Suprapubic skin (tissue), 4 donors: ENCODE measurements at regions not wholly inside any gene's neighbourhood (a gene's known extent, or its start where the extent isn't known, plus 50 kb on each side); places are given as distances from the start of the nearest gene placed in this dataset.
A peak's percentile ranks its signal among the peaks of the same experiment; 100 is the strongest.

ENCODE experiments used
- DNase-seq, 2 donors: peaks; one replicate each; pipeline ENCODE4 v3.0.0-alpha.2; 2019; ENCODE audit warnings: low spot score in 2 of 2
- H3K27ac ChIP-seq: fragments of 200-600 bp; sonication (generic); one replicate; pipeline ENCODE4 v1.5.1; 2019
- H3K27me3 ChIP-seq: fragments of 200-600 bp; sonication (generic); one replicate; pipeline ENCODE4 v1.5.1; 2019
- H3K36me3 ChIP-seq: fragments of 200-600 bp; sonication (generic); one replicate; pipeline ENCODE4 v1.5.1; 2019
- H3K4me1 ChIP-seq: fragments of 200-600 bp; sonication (generic); one replicate; pipeline ENCODE4 v1.5.1; 2019
- H3K4me3 ChIP-seq: fragments of 200-600 bp; sonication (generic); one replicate; pipeline ENCODE4 v1.5.1; 2019; ENCODE audit warnings: mild to moderate bottlenecking
- H3K9me3 ChIP-seq: fragments of 200-600 bp; sonication (generic); one replicate; pipeline ENCODE4 v1.5.1; 2019
- EP300 ChIP-seq: sonication (generic); formaldehyde crosslinking; IDR thresholded peaks from one replicate; pipeline ENCODE4 v1.6.1; 2017; ENCODE audit warnings: antibody characterized with exemption
- POLR2A ChIP-seq, 2 donors: fragments of 450-650 bp; IDR thresholded peaks; one replicate each; pipeline ENCODE4 v1.6.1; 2017; ENCODE audit warnings: antibody characterized with exemption in 2 of 2, mild to moderate bottlenecking in 2 of 2, moderate library complexity in 2 of 2
- POLR2AphosphoS5 ChIP-seq, 3 donors: sonication (generic); formaldehyde crosslinking; IDR thresholded peaks; one replicate each; pipeline ENCODE4 v1.6.1; 2017; ENCODE audit warnings: antibody characterized with exemption in 3 of 3
- WGBS: methylation state at CpG from one replicate; pipeline ENCODE4 v1.1.5; 2018; 5-methylcytosine and 5-hydroxymethylcytosine counted together
- TF ChIP-seq, protein P1 (sequence below), 2 donors: fragments of 200-600 bp in 1 of 2; fragments of 450-650 bp in 1 of 2; sonication (generic) in 1 of 2; IDR thresholded peaks; one replicate each; pipeline ENCODE4 v1.5.1; 2016 to 2019; ENCODE audit warnings: antibody characterized with exemption in 2 of 2, mild to moderate bottlenecking in 1 of 2, moderate library complexity in 1 of 2

- TF ChIP-seq EP300 = no peak
- TF ChIP-seq POLR2AphosphoS5 (IDR thresholded peaks at IDR 0.05) = no peak
- TF ChIP-seq, protein P1, sequence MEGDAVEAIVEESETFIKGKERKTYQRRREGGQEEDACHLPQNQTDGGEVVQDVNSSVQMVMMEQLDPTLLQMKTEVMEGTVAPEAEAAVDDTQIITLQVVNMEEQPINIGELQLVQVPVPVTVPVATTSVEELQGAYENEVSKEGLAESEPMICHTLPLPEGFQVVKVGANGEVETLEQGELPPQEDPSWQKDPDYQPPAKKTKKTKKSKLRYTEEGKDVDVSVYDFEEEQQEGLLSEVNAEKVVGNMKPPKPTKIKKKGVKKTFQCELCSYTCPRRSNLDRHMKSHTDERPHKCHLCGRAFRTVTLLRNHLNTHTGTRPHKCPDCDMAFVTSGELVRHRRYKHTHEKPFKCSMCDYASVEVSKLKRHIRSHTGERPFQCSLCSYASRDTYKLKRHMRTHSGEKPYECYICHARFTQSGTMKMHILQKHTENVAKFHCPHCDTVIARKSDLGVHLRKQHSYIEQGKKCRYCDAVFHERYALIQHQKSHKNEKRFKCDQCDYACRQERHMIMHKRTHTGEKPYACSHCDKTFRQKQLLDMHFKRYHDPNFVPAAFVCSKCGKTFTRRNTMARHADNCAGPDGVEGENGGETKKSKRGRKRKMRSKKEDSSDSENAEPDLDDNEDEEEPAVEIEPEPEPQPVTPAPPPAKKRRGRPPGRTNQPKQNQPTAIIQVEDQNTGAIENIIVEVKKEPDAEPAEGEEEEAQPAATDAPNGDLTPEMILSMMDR (IDR thresholded peaks at IDR 0.05) = no peak
- no peak for TF ChIP-seq POLR2A (IDR thresholded peaks at IDR 0.05)
- DNase-seq = peak; percentile 35 to 44
- Histone ChIP-seq H3K4me3 (no peak overlapping the region), H3K27me3 (no peaks in the 10 kb centered on the region), H3K36me3 (no peaks in the 10 kb centered on the region), H3K4me1 (peaks cover 52% of the 10 kb centered on the region), H3K27ac (peak overlapping the region; percentile 51), H3K9me3 (no peaks in the 10 kb centered on the region)
- 66% methylated on average over 10 of the region's 10 CpGs for WGBS
These were observed 126.3 kb upstream of the HS6ST1 start for GRCh38 chr2:128444816-128445522.

DNA sequence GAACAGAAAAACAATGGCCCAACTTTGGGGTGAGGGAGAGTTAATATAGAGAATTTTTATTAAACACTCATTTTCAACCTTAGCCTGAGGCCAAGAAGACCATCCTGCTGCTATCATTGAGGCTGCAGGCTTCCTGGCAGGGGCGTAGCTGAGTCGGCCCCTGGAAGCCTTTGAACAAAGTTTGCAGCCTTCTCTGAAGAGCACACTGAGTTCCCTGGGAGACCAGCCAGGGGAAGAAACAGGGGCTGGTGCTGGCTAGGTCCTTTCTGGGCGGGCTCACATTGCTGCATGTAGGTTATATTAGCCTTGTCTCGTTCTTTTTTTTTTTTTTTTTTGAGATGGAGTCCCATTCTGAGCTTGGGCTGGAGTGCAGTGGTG, 126.8 kb upstream of the HS6ST1 start:
- peak in 1 of 2 donors; percentile 58 for DNase-seq
- Histone ChIP-seq H3K4me1 (peaks cover 49% of the 10 kb centered on the region), H3K9me3 (no peaks in the 10 kb centered on the region)

DNA sequence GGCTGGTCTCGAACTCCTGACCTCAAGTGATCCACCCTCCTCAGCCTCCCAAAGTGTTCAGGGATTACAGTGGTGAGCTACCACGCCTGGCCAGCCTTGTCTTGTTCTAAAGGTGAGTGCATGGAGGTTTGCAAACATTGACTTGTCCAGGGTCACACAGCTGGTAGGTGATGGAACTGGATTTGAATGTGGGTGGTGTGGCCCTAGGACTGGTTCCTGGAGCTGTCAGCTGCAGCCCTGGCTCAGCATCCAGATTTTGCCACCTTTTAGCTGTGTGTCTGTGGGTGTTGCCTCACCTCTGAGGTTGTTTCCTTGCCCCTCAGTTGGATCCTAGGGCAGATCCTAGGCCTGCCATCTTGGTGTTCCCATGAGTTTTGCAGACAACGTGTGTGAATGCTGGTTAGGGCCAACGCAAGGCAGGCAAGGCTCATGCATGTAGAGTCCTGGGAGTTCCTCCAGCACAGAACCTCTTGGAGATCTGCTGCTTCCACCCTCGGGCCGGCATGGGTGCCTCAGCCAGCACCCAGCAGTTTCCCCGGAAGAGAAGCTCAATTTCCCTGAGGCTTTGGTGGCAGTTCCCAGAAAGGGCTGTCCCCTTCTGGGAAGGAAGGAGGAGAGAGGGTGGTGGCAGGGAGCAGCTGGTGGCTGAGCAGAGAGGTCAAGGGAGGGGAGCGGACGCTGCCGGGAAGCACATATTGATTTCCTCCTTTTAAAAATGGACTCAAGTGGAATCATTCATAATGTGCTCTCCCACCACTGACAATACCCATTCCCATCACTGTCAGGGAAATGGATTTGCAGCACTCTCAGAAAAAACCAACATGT, 127.6 kb upstream of the HS6ST1 start:
- peak; percentile 42 to 69 for DNase-seq
- no peak for TF ChIP-seq POLR2AphosphoS5 (IDR thresholded peaks at IDR 0.05)
- TF ChIP-seq, protein P1 (IDR thresholded peaks at IDR 0.05) = no peak
- TF ChIP-seq POLR2A (IDR thresholded peaks at IDR 0.05) = no peak
- TF ChIP-seq EP300 = no peak
- H3K27me3 ChIP-seq = no peaks in the 10 kb centered on the region
- H3K4me3 ChIP-seq = no peak overlapping the region
- H3K36me3 ChIP-seq = no peaks in the 10 kb centered on the region
- WGBS = 59% methylated on average over 9 of the region's 10 CpGs
- peaks cover 47% of the 10 kb centered on the region for H3K4me1 ChIP-seq
- no peaks in the 10 kb centered on the region for H3K9me3 ChIP-seq
- H3K27ac ChIP-seq = peak overlapping the region; percentile 56

More for the DNA sequence above, 126.8 kb upstream of the HS6ST1 start:
- H3K27me3 ChIP-seq = no peaks in the 10 kb centered on the region
- H3K4me3 ChIP-seq = no peak overlapping the region
- H3K27ac ChIP-seq = peak overlapping the region; percentile 51
- no peaks in the 10 kb centered on the region for H3K36me3 ChIP-seq
- TF ChIP-seq, protein P1 (IDR thresholded peaks at IDR 0.05) = no peak
- TF ChIP-seq POLR2A (IDR thresholded peaks at IDR 0.05) = no peak
- TF ChIP-seq POLR2AphosphoS5 (IDR thresholded peaks at IDR 0.05) = no peak
- no peak for TF ChIP-seq EP300
- 80% methylated on average over 4 of the region's 4 CpGs for WGBS

GRCh38 chr2:128446874-128447537, 128.3 kb upstream of the HS6ST1 start:
- TF ChIP-seq, protein P1 (IDR thresholded peaks at IDR 0.05) = no peak
- TF ChIP-seq EP300 = no peak
- TF ChIP-seq POLR2A (IDR thresholded peaks at IDR 0.05) = no peak
- no peak for TF ChIP-seq POLR2AphosphoS5 (IDR thresholded peaks at IDR 0.05)
- Histone ChIP-seq H3K9me3 (no peaks in the 10 kb centered on the region), H3K27me3 (no peaks in the 10 kb centered on the region), H3K36me3 (no peaks in the 10 kb centered on the region), H3K4me3 (no peak overlapping the region), H3K4me1 (peaks cover 40% of the 10 kb centered on the region), H3K27ac (peak overlapping the region; percentile 56)
- DNase-seq = peak; percentile 52 to 78
- WGBS = 84% methylated on average over 11 of the region's 17 CpGs

DNA sequence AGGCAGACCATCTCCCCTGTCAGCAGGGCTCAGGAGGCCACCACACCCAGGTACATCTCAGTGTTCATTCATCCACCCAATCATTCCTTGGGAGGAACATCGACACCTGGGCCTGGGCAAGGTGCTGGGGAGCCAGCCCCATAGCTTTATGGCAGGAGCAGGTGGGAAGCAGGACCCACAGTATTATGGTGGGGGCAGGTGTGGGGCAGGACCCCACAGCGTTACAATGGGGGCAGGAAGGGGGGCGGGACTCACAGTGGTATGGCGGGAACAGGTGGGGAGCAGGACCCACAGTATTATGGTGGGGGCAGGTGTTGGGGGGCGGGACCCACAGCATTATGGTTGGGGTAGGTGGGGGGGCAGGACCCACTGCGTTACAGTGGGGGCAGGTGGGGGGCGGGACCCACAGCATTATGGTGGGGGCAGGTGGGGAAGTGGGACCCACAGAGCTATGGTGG, 128.9 kb upstream of the HS6ST1 start:
- Histone ChIP-seq H3K27me3 (no peaks in the 10 kb centered on the region), H3K9me3 (no peaks in the 10 kb centered on the region), H3K36me3 (no peaks in the 10 kb centered on the region), H3K4me3 (no peak overlapping the region), H3K4me1 (peaks cover 34% of the 10 kb centered on the region), H3K27ac (no peak overlapping the region)
- no peak for TF ChIP-seq POLR2AphosphoS5 (IDR thresholded peaks at IDR 0.05)
- TF ChIP-seq, protein P1 (IDR thresholded peaks at IDR 0.05) = no peak
- TF ChIP-seq EP300 = no peak
- TF ChIP-seq POLR2A (IDR thresholded peaks at IDR 0.05) = no peak
- DNase-seq = peak in 1 of 2 donors; percentile 42
- 93% methylated on average over 4 of the region's 7 CpGs for WGBS
